Neural progenitor cell (in vitro differentiated cells): ENCODE measurements at regions not wholly inside any gene's neighbourhood (a gene's known extent, or its start where the extent isn't known, plus 50 kb on each side); places are given as distances from the start of the nearest gene placed in this dataset.

ENCODE experiments used
- EZH2 ChIP-seq: fragments of 200-600 bp; sonication (generic); IDR thresholded peaks from 2 replicates; pipeline ENCODE4 v1.6.1; 2017; ENCODE audit warnings: antibody characterized with exemption, mild to moderate bottlenecking, moderate library complexity
- EZH2phosphoT487 ChIP-seq: fragments of 200-600 bp; sonication (generic); IDR thresholded peaks from 2 replicates; pipeline ENCODE4 v1.6.1; 2017; ENCODE audit warnings: antibody characterized with exemption
- TF ChIP-seq, protein P1 (sequence below): fragments of 200-600 bp; sonication (generic); IDR thresholded peaks from 2 replicates; pipeline ENCODE4 v1.5.1; 2017; ENCODE audit warnings: antibody characterized with exemption, mild to moderate bottlenecking

DNA sequence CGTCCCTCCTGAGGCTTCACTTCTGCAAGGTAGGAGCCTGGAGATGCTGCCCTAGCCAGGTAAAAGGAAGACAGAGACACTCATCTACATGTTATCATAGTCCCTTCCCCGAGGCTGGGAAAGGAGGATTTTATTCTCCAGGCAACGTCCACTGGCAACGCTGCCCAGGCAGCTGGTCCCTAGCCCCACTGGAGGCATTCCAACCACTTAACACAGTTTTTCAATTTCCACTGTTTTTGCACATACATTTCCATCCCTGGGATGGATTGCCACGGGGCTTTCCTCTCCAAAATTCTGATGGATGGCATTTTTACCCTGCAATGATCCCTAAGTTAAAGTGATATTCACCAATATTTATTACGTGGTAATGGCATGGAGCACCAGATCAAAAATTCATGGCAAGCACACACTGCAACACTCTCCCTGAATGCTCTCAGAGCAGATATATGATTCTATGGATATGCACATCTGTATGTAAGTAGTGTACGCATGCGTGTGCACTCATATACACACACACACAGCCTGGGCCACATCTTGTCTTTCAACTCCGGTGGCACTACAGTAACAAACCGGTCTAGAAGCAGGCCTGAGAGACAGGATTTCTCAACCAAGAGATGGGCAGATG, 322.3 kb upstream of the TSHZ3 start:
- TF ChIP-seq EZH2 (no peak), EZH2phosphoT487 (no peak)
- TF ChIP-seq, protein P1, sequence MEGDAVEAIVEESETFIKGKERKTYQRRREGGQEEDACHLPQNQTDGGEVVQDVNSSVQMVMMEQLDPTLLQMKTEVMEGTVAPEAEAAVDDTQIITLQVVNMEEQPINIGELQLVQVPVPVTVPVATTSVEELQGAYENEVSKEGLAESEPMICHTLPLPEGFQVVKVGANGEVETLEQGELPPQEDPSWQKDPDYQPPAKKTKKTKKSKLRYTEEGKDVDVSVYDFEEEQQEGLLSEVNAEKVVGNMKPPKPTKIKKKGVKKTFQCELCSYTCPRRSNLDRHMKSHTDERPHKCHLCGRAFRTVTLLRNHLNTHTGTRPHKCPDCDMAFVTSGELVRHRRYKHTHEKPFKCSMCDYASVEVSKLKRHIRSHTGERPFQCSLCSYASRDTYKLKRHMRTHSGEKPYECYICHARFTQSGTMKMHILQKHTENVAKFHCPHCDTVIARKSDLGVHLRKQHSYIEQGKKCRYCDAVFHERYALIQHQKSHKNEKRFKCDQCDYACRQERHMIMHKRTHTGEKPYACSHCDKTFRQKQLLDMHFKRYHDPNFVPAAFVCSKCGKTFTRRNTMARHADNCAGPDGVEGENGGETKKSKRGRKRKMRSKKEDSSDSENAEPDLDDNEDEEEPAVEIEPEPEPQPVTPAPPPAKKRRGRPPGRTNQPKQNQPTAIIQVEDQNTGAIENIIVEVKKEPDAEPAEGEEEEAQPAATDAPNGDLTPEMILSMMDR = no peak
